Head of caudate nucleus (tissue), 42 donors: ENCODE measurements at regions not wholly inside any gene's neighbourhood (a gene's known extent, or its start where the extent isn't known, plus 50 kb on each side); places are given as distances from the start of the nearest gene placed in this dataset.

Source experiments
- DNase-seq, 42 donors: peaks; one replicate each; pipeline versions ENCODE4 v3.0.0 to v3.0.0-alpha.2; 2020 to 2021; ENCODE audit warnings: mixed read lengths in 7 of 42
- intact Hi-C: fragments of 100-400 bp; cut with DNase I; formaldehyde crosslinking; loops from one replicate; pipeline ENCODE4 v1.15.0; 2022

DNA sequence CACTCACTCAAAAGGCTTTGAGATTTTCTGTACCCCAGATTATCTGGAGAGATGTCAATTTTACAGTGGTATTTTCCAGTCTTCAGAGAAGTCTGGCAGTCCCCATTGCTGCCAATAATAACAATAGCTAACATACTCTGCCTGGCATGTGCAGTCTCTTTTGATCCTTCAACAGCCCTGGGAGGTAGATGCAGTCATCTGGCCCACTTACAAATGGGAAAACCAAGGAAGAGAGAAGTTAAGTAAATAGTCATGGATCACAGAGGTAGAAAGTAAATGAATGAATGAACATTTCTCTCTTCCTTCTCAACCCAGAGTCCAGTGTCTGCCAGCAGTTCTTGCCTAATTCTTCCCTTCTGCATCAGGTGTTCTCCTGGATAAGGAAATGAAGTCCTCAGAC is 113.0 kb upstream of the EDNRA start:
- no peak for DNase-seq
- intact Hi-C loops: no loop called here

GRCh38 chr4:147368948-147369347 is 111.9 kb upstream of the EDNRA start:
- intact Hi-C loops: no loop called here
- DNase-seq: no peak

GRCh38 chr4:147370473-147370872 is 110.4 kb upstream of the EDNRA start:
- no peak for DNase-seq

GRCh38 chr4:147370881-147371280 is 110.0 kb upstream of the EDNRA start:
- intact Hi-C loops: no loop called here
- DNase-seq: no peak

More at GRCh38 chr4:147370473-147370872, 110.4 kb upstream of the EDNRA start:
- intact Hi-C loops: no loop called here

DNA sequence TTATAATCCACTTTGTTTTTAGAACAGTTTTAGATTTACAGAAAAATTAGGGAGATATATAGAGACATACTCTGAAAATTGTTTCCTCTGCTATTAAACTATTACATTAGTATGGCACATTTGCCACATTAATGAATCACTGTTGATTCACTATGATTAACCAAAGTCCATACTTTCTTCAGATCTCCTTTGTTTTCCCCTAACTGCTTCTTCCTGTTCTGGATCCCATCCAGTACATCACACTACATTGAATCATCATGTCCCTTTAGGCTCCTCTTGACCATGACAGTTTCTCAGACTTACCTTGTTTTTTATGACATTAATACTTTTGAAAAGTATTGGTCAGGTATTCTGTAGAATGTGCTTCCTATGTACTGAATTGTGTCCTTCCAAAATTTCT is 109.2 kb upstream of the EDNRA start:
- intact Hi-C loops: no loop called here
- no peak for DNase-seq

GRCh38 chr4:147378780-147379179 is 102.1 kb upstream of the EDNRA start:
- intact Hi-C loops: no loop called here
- no peak for DNase-seq

DNA sequence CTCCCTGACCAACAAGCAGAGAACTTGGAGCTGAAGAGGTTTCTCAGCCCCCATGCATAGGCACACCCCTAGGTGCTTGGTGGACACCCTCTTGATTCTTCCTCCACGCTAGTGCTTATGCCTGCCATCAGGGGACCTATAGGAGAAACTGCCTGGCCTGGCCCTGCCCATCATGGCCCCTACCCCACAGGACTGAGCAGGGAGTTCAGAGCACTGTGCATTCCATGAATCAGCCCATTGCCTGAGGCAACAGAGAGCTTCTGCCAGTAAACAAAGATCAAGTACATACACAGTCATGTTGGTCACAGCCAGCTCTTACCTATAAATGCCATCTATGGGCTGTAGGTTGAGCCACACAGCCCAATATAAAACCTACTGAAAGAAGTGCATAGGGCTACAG is 99.1 kb upstream of the EDNRA start:
- intact Hi-C loops: no loop called here
- DNase-seq: no peak

GRCh38 chr4:147388018-147388417 is 92.9 kb upstream of the EDNRA start:
- no peak for DNase-seq
- intact Hi-C loops: no loop called here

- intact Hi-C loops: no loop called here
- no peak for DNase-seq
Observed at GRCh38 chr4:147396105-147396504, 84.8 kb upstream of the EDNRA start.

DNA sequence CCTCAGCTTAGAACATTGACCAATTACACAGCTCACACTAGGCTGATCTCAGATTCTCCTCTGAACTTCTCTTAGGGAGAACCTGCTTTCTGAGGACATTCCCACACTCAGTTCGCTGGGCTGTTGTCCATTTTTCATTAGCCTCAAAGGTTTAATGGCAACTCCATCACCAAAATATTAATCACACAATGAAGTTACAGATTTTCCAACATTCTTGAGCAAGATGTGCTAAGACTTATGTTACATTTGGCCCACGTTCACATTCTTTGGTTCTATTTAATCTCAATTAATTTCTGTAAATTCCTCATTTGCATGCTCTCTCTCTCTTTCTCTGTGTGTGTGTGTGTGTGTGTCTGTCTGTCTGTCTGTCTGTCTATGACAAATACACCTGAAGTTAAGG is 82.3 kb upstream of the EDNRA start:
- DNase-seq: no peak
- intact Hi-C loops: no loop called here

DNA sequence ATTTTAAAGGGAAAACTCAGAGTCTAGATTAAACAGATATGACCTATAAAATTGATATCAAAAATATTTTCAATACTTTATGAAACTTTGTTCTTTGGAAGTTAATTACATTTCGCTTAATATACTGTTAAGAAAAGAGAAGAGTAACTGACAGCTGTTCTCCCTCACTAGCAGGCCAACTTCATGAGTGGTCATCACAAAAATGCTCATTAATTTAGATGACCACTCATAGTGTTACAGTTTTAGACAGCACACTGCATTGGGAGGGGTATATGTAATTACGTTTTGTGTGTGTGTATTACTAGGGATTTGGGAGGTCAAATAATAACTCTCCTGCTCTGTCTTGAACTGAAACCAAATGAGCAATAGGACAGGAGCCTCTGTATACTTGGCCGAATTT is 80.2 kb upstream of the EDNRA start:
- intact Hi-C loops: no loop called here

DNA sequence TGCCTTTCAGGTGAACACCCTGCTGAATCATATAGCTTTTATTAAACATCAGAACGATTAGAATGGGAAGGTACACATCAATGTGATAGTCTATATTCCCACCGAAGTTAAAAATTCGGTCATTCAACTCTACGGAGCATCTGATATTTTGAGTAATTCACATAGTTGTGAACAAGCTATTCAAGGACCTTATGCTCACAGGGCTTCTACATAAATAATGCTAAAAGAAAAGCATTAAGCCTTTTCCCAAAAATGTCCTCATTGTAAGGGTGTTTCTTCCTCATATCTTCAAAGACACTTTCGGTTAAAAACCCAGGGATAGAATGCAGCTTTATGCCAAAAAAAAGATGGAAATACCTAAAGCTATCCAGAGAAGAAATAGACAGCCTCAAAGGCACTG is 79.7 kb upstream of the EDNRA start:
- DNase-seq: no peak
- intact Hi-C loops: no loop called here

More for the DNA sequence above, 80.2 kb upstream of the EDNRA start:
- no peak for DNase-seq

DNA sequence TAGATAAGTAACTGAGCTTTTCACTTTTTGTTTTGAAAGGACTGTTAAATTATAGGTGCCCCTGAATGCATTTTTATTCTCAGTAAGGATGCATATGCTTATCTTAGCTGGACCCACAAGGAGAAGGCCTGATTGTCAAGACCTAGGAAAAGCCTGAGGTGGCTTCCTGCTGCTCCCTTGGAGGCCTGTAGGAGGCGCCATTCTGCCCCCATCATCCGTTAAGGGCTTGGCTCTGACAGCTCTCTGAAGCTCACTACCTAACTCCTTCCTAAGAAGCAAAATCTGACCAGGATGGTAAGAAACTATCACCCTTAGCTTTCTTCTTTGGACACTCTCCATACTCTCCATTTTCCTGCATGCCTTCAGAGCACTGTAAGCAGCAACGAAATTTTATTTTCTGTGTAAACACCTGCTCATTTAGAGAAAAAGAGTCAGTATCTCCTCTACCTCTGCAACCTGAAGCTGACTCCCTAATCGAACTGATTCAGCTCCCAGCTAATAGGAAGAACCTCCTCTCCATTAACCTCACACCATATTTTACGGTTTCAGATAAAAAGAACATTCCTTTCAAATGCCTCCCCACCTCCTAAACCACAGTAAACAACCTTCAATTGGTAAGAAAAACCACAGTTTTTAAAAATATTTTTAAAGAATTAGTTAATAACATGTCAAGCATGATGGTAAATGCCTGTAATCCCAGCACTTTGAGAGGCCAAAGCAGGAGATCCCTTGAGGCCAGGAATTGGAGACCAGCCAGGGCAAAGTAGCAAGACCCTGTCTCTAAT is 73.4 kb upstream of the EDNRA start:
- DNase-seq: no peak
- intact Hi-C loops: no loop called here

DNA sequence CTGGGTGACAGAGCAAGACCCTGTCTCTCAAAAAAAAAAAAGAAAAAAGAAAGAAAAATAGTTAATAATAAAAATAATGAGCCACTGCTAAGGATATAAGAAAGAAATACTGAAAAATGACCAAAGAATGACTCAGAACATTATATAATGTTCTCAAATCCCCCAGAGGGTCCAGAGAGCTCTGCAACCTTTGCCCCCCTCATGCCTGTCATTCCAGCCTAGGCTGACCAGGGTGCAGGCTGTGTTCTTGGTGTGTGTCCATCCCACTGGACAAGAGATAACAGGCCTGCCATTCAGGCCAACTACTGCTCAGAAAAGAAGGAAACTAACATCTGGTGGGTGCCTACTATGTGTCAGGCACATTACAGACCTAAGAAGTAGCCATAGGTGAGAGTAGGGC is 72.7 kb upstream of the EDNRA start:
- DNase-seq: no peak
- intact Hi-C loops: no loop called here

GRCh38 chr4:147409350-147409749 is 71.5 kb upstream of the EDNRA start:
- no peak for DNase-seq
- intact Hi-C loops: no loop called here

DNA sequence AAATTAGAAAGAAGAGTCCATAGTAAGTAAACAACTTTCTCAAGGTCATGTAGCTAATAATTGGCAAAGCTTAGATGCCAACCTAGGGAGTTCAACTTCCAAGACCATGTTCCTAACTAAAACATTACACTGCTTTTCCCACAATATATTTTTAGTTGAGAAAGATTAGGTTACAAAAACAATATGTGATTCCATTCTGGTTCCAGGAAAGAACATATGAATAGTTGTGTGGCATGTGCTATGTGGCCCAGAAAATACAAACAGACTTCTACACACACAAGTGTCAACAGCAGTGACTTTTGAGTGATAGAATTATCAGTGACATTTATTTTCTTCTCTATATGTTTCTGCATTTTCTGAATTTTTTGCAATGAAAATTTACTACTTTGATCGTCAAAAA is 62.7 kb upstream of the EDNRA start:
- DNase-seq: no peak
- intact Hi-C loops: no loop called here

DNA sequence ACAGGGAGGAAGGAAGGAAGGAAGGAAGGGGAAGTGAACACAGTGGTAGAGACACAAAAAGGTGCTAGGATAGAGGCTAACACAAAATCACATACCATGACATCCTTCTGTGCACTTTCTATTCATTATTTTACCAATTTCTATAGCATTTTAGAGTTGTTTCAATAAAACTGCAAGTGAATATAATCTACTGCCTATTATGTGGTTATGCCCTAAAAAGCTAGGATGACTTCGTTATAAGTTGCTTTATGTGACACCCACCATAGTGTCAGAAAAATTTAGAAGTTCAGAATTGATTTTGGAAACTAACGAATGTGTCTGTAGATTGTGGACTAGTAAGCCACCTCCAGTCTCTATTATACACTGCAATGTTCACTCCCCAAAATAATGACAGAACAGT is 59.4 kb upstream of the EDNRA start:
- no peak for DNase-seq
- intact Hi-C loops: no loop called here

GRCh38 chr4:147423229-147423628 is 57.7 kb upstream of the EDNRA start:
- intact Hi-C loops: no loop called here
- no peak for DNase-seq

- intact Hi-C loops: no loop called here
- DNase-seq: no peak
Observed at GRCh38 chr4:147425019-147425418, 55.9 kb upstream of the EDNRA start.

DNA sequence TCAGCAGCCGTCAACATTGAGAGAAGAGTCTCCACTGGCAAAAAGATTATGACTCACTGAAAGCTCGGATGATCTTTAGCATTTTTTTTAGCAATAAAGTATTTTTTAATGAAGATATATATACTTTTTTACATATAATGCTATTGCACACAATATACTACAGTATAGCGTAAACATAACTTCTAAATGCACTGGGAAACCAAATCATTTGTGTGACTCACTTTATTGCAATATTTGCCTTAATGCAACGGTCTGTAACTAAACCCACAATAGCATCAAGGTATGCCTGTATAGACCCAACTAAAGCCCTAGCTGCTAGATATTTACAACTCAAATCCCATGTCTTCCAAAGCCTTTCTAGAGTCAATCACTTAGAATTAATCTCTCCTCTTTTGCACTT is 52.3 kb upstream of the EDNRA start:
- intact Hi-C loops: no loop called here

DNA sequence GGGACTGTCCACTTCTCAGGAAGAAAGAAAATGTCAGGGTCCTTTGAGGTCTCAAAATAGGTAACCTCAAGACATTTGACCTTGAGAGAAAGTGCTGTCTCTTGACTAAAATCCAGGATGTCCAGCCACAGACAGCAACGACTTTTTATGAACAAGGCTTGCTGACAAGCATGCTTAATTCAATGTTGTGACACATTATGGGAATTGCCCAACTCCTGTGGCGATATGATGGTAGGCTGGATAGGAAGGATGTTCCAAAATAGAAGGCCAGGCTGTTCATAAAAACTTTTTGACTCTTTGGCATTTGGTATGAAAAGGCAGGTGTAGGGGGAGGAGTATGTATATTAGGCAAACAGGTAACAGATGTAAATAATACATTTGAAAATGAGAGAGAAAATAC is 50.8 kb upstream of the EDNRA start:
- DNase-seq: no peak
- intact Hi-C loops: no loop called here

More for the DNA sequence above, 52.3 kb upstream of the EDNRA start:
- no peak for DNase-seq
